SU-DHL-6 (cell line): ENCODE measurements at regions not wholly inside any gene's neighbourhood (a gene's known extent, or its start where the extent isn't known, plus 50 kb on each side); places are given as distances from the start of the nearest gene placed in this dataset.

Source experiments
- CTCF ChIP-seq: fragments of 200-600 bp; sonication (generic); IDR thresholded peaks from one replicate; pipeline ENCODE4 v1.5.1; 2017; ENCODE audit warnings: antibody characterized with exemption, mild to moderate bottlenecking, low read length, moderate library complexity; ENCODE audit not compliant: insufficient read depth, poor library complexity, severe bottlenecking
- EZH2phosphoT487 ChIP-seq: fragments of 200-600 bp; sonication (generic), shearing (Covaris generic); conservative IDR thresholded peaks from 2 replicates; pipeline ENCODE4 v1.6.1; 2018; ENCODE audit warnings: mild to moderate bottlenecking, antibody characterized with exemption, low read length, moderate library complexity, mixed read lengths

- TF ChIP-seq CTCF = no peak
- TF ChIP-seq EZH2phosphoT487 = no peak
Observed at GRCh38 chr5:74562122-74562521, 78.4 kb downstream of the ENC1 start.
